ENCODE measurements at regions not wholly inside any gene's neighbourhood (a gene's known extent, or its start where the extent isn't known, plus 50 kb on each side); places are given as distances from the start of the nearest gene placed in this dataset.

DNA sequence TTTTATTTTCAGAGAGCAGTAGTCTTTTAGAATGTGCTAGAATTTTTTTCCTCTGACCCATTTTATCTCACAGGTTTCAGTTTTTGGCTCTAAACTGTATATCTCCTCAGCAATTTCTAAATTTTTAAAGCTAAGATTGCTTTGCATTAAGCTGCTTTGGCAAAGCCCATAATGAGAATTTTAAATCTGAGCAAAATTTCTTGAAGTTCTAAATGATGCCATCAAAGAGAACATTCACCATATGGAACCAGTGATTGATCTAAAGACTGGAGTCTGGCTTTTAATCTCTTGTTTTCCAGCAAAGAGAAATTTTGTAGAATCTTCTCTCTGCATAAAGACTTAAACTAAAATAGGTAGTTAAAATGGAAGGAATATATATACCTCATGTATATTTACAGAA, 313.6 kb downstream of the TBC1D32 start:
- no peak overlapping the region for H3K9ac ChIP-seq (ENCODE audit: low read depth, low read length)
- H3K4me3 ChIP-seq (ENCODE audit: low read depth, low read length): no peak overlapping the region
- no peaks in the 10 kb centered on the region for H3K36me3 ChIP-seq (ENCODE audit: control insufficient read depth, insufficient read depth, low read length)
- no peaks in the 10 kb centered on the region for H3K4me1 ChIP-seq (ENCODE audit: control insufficient read depth, insufficient read depth, low read length)
- H3K27me3 ChIP-seq (ENCODE audit: control insufficient read depth, insufficient read depth, low read length): no peaks in the 10 kb centered on the region
- no peaks in the 10 kb centered on the region for H3K9me3 ChIP-seq (ENCODE audit: control insufficient read depth, insufficient read depth, low read length)
- H3K27ac ChIP-seq (ENCODE audit: low read depth, low read length): no peak overlapping the region

DNA sequence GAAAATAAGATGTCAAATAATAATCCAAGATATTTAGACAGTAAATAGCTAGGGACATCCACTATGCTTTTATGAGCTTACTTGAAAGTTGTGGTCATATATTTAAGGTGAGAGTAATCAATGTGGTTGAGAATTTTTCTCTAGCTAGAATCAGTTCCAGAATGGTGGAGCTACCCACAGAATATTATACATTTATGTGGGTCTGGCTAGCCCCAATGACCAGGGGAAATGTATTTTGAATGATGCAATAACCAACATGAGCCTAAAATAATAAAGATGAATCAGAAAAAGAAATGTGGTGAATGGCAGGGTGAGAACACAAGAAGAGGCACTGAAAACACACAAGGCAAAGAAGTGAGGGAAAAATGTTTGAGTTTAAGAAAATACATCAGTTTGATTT, 325.7 kb downstream of the TBC1D32 start:
- Histone ChIP-seq H3K27me3 (ENCODE audit: control insufficient read depth, insufficient read depth, low read length) (no peaks in the 10 kb centered on the region), H3K4me3 (ENCODE audit: low read depth, low read length) (no peak overlapping the region), H3K9ac (ENCODE audit: low read depth, low read length) (no peak overlapping the region), H3K36me3 (ENCODE audit: control insufficient read depth, insufficient read depth, low read length) (no peaks in the 10 kb centered on the region), H3K9me3 (ENCODE audit: control insufficient read depth, insufficient read depth, low read length) (0 out of 2 replicates have a peak, but pooled peaks cover 4% of the 10 kb centered on the region), H3K4me1 (ENCODE audit: control insufficient read depth, insufficient read depth, low read length) (no peaks in the 10 kb centered on the region), H3K27ac (ENCODE audit: low read depth, low read length) (no peak overlapping the region)

- no peak overlapping the region for H3K9ac ChIP-seq (ENCODE audit: low read depth, low read length)
- no peaks in the 10 kb centered on the region for H3K4me1 ChIP-seq (ENCODE audit: control insufficient read depth, insufficient read depth, low read length)
- no peaks in the 10 kb centered on the region for H3K27me3 ChIP-seq (ENCODE audit: control insufficient read depth, insufficient read depth, low read length)
- H3K4me3 ChIP-seq (ENCODE audit: low read depth, low read length): no peak overlapping the region
- H3K36me3 ChIP-seq (ENCODE audit: control insufficient read depth, insufficient read depth, low read length): no peaks in the 10 kb centered on the region
- no peak overlapping the region for H3K27ac ChIP-seq (ENCODE audit: low read depth, low read length)
- H3K9me3 ChIP-seq (ENCODE audit: control insufficient read depth, insufficient read depth, low read length): 0 out of 2 replicates have a peak, but pooled peaks cover 11% of the 10 kb centered on the region
These were observed 328.3 kb downstream of the TBC1D32 start for GRCh38 chr6:121006024-121006423.

GRCh38 chr6:121000381-121000780, 333.9 kb downstream of the TBC1D32 start:
- no peak overlapping the region for H3K9ac ChIP-seq (ENCODE audit: low read depth, low read length)
- no peak overlapping the region for H3K27ac ChIP-seq (ENCODE audit: low read depth, low read length)

GRCh38 chr6:120996340-120996739, 337.9 kb downstream of the TBC1D32 start:
- Histone ChIP-seq H3K27me3 (ENCODE audit: control insufficient read depth, insufficient read depth, low read length) (no peaks in the 10 kb centered on the region), H3K4me3 (ENCODE audit: low read depth, low read length) (no peak overlapping the region), H3K36me3 (ENCODE audit: control insufficient read depth, insufficient read depth, low read length) (no peaks in the 10 kb centered on the region), H3K27ac (ENCODE audit: low read depth, low read length) (no peak overlapping the region), H3K9me3 (ENCODE audit: control insufficient read depth, insufficient read depth, low read length) (no peaks in the 10 kb centered on the region), H3K9ac (ENCODE audit: low read depth, low read length) (no peak overlapping the region), H3K4me1 (ENCODE audit: control insufficient read depth, insufficient read depth, low read length) (no peaks in the 10 kb centered on the region)

More at GRCh38 chr6:121000381-121000780, 333.9 kb downstream of the TBC1D32 start:
- H3K36me3 ChIP-seq (ENCODE audit: control insufficient read depth, insufficient read depth, low read length): no peaks in the 10 kb centered on the region
- H3K9me3 ChIP-seq (ENCODE audit: control insufficient read depth, insufficient read depth, low read length): 0 out of 2 replicates have a peak, but pooled peaks cover 11% of the 10 kb centered on the region
- H3K4me1 ChIP-seq (ENCODE audit: control insufficient read depth, insufficient read depth, low read length): no peaks in the 10 kb centered on the region
- no peaks in the 10 kb centered on the region for H3K27me3 ChIP-seq (ENCODE audit: control insufficient read depth, insufficient read depth, low read length)
- no peak overlapping the region for H3K4me3 ChIP-seq (ENCODE audit: low read depth, low read length)

- no peaks in the 10 kb centered on the region for H3K36me3 ChIP-seq (ENCODE audit: control insufficient read depth, insufficient read depth, low read length)
- no peaks in the 10 kb centered on the region for H3K9me3 ChIP-seq (ENCODE audit: control insufficient read depth, insufficient read depth, low read length)
- H3K27ac ChIP-seq (ENCODE audit: low read depth, low read length): no peak overlapping the region
- H3K4me3 ChIP-seq (ENCODE audit: low read depth, low read length): no peak overlapping the region
- H3K9ac ChIP-seq (ENCODE audit: low read depth, low read length): no peak overlapping the region
- no peaks in the 10 kb centered on the region for H3K4me1 ChIP-seq (ENCODE audit: control insufficient read depth, insufficient read depth, low read length)
- H3K27me3 ChIP-seq (ENCODE audit: control insufficient read depth, insufficient read depth, low read length): no peaks in the 10 kb centered on the region
These were observed 339.7 kb downstream of the TBC1D32 start for GRCh38 chr6:120994573-120994967.

DNA sequence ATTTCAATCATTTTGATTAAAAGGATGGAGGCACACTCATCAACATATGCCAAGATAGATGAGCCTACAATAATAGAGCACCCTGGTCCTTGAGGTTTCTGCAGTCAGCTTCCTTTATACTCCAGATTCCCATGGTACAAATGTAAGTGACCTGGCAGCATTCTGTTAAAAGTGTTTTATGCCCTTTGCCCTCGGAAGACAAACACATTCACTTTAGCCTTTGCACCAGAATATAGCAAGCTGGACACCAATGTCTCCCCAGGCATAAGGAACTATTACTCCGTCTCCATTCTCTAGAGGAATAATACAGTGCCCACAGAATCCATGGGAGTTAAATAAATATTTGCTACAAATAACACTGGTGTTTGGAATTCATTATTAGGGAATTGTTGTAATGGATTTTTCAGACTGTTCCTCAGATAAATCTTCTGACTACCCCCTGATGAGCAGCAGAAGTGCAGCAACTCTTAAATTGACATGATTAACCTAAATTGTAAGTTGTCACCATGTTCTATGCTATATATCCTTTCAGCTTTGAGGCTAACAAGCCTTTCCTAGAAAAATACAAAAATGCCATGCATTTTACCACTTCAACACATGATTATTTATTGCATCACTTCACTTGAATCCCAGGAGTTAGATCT, 340.2 kb downstream of the TBC1D32 start:
- Histone ChIP-seq H3K4me3 (ENCODE audit: low read depth, low read length) (no peak overlapping the region), H3K36me3 (ENCODE audit: control insufficient read depth, insufficient read depth, low read length) (no peaks in the 10 kb centered on the region), H3K27ac (ENCODE audit: low read depth, low read length) (no peak overlapping the region), H3K9me3 (ENCODE audit: control insufficient read depth, insufficient read depth, low read length) (no peaks in the 10 kb centered on the region), H3K27me3 (ENCODE audit: control insufficient read depth, insufficient read depth, low read length) (no peaks in the 10 kb centered on the region), H3K9ac (ENCODE audit: low read depth, low read length) (no peak overlapping the region), H3K4me1 (ENCODE audit: control insufficient read depth, insufficient read depth, low read length) (no peaks in the 10 kb centered on the region)

- no peaks in the 10 kb centered on the region for H3K36me3 ChIP-seq (ENCODE audit: control insufficient read depth, insufficient read depth, low read length)
- H3K4me1 ChIP-seq (ENCODE audit: control insufficient read depth, insufficient read depth, low read length): no peaks in the 10 kb centered on the region
- H3K27ac ChIP-seq (ENCODE audit: low read depth, low read length): no peak overlapping the region
- no peaks in the 10 kb centered on the region for H3K27me3 ChIP-seq (ENCODE audit: control insufficient read depth, insufficient read depth, low read length)
- no peak overlapping the region for H3K9ac ChIP-seq (ENCODE audit: low read depth, low read length)
- no peak overlapping the region for H3K4me3 ChIP-seq (ENCODE audit: low read depth, low read length)
- no peaks in the 10 kb centered on the region for H3K9me3 ChIP-seq (ENCODE audit: control insufficient read depth, insufficient read depth, low read length)
These were observed 342.0 kb downstream of the TBC1D32 start for GRCh38 chr6:120992257-120992656.

GRCh38 chr6:120990866-120991265, 343.4 kb downstream of the TBC1D32 start:
- no peaks in the 10 kb centered on the region for H3K36me3 ChIP-seq (ENCODE audit: control insufficient read depth, insufficient read depth, low read length)
- no peak overlapping the region for H3K27ac ChIP-seq (ENCODE audit: low read depth, low read length)
- H3K9me3 ChIP-seq (ENCODE audit: control insufficient read depth, insufficient read depth, low read length): no peaks in the 10 kb centered on the region
- no peak overlapping the region for H3K9ac ChIP-seq (ENCODE audit: low read depth, low read length)
- H3K27me3 ChIP-seq (ENCODE audit: control insufficient read depth, insufficient read depth, low read length): no peaks in the 10 kb centered on the region
- H3K4me1 ChIP-seq (ENCODE audit: control insufficient read depth, insufficient read depth, low read length): no peaks in the 10 kb centered on the region
- H3K4me3 ChIP-seq (ENCODE audit: low read depth, low read length): no peak overlapping the region

DNA sequence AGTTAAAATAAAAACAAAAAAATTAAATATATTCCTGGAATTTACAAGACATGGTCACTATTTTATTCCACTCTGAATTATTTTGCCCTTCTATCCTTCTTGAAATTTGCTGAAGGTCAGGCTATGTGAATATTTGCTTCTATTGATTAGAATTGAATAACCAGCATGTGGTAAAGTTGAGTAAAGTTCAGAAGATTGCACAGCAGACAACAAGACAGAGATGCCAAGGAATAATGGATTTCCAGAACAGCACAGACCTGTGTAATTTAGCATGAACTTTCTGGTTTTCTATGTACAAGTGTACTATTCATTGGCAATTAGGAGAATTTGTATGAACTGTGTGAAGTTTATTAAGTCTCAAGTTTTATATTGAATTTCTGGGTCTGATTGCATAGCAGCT, 352.4 kb downstream of the TBC1D32 start:
- Histone ChIP-seq H3K4me3 (ENCODE audit: low read depth, low read length) (no peak overlapping the region), H3K27me3 (ENCODE audit: control insufficient read depth, insufficient read depth, low read length) (no peaks in the 10 kb centered on the region), H3K9ac (ENCODE audit: low read depth, low read length) (no peak overlapping the region), H3K4me1 (ENCODE audit: control insufficient read depth, insufficient read depth, low read length) (no peaks in the 10 kb centered on the region), H3K27ac (ENCODE audit: low read depth, low read length) (no peak overlapping the region), H3K9me3 (ENCODE audit: control insufficient read depth, insufficient read depth, low read length) (no peaks in the 10 kb centered on the region), H3K36me3 (ENCODE audit: control insufficient read depth, insufficient read depth, low read length) (no peaks in the 10 kb centered on the region)

GRCh38 chr6:120966321-120966720, 368.0 kb downstream of the TBC1D32 start:
- no peak overlapping the region for H3K9ac ChIP-seq (ENCODE audit: low read depth, low read length)
- H3K9me3 ChIP-seq (ENCODE audit: control insufficient read depth, insufficient read depth, low read length): no peaks in the 10 kb centered on the region
- H3K36me3 ChIP-seq (ENCODE audit: control insufficient read depth, insufficient read depth, low read length): no peaks in the 10 kb centered on the region
- H3K4me1 ChIP-seq (ENCODE audit: control insufficient read depth, insufficient read depth, low read length): no peaks in the 10 kb centered on the region
- H3K27me3 ChIP-seq (ENCODE audit: control insufficient read depth, insufficient read depth, low read length): no peaks in the 10 kb centered on the region
- H3K4me3 ChIP-seq (ENCODE audit: low read depth, low read length): no peak overlapping the region
- H3K27ac ChIP-seq (ENCODE audit: low read depth, low read length): no peak overlapping the region

Measured in HUES48 (cell line).